C4-2B (cell line): ENCODE measurements at regions not wholly inside any gene's neighbourhood (a gene's known extent, or its start where the extent isn't known, plus 50 kb on each side); places are given as distances from the start of the nearest gene placed in this dataset.

Experiments used
- ZFX ChIP-seq: fragments of 450-650 bp; IDR thresholded peaks from 2 replicates; pipeline ENCODE4 v1.6.1; 2017
- TF ChIP-seq, protein P1 (sequence below): fragments of 450-650 bp; conservative IDR thresholded peaks from 2 replicates; pipeline ENCODE4 v1.5.1; 2017; ENCODE audit warnings: mild to moderate bottlenecking

DNA sequence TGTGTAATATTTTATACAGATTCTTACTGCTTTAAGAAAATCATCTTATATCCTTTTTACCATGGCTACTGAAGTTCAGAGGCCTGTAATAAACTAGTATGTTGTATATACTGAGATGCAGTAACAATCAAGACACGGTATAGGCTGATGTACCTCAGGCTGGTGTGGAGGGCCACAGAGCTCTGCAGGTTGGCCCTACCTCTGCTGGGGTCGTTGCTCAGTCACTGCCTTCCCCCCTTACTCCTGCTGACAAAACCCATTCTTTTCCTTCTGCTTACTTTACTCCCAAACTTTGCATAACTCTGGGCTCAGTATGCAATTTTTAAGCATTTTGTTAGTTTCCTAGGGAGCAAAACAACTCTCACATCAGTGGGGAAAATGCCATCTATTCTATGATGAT lies 200.1 kb upstream of the FOXP2 start:
- TF ChIP-seq, protein P1, sequence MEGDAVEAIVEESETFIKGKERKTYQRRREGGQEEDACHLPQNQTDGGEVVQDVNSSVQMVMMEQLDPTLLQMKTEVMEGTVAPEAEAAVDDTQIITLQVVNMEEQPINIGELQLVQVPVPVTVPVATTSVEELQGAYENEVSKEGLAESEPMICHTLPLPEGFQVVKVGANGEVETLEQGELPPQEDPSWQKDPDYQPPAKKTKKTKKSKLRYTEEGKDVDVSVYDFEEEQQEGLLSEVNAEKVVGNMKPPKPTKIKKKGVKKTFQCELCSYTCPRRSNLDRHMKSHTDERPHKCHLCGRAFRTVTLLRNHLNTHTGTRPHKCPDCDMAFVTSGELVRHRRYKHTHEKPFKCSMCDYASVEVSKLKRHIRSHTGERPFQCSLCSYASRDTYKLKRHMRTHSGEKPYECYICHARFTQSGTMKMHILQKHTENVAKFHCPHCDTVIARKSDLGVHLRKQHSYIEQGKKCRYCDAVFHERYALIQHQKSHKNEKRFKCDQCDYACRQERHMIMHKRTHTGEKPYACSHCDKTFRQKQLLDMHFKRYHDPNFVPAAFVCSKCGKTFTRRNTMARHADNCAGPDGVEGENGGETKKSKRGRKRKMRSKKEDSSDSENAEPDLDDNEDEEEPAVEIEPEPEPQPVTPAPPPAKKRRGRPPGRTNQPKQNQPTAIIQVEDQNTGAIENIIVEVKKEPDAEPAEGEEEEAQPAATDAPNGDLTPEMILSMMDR = no peak
- TF ChIP-seq ZFX = no peak
